C1 segment of cervical spinal cord (tissue), 14 donors: ENCODE measurements at regions not wholly inside any gene's neighbourhood (a gene's known extent, or its start where the extent isn't known, plus 50 kb on each side); places are given as distances from the start of the nearest gene placed in this dataset.
A peak's percentile ranks its signal among the peaks of the same experiment; 100 is the strongest.
"Not testable (repeated sequence)": the region's sequence is repeated elsewhere in the genome, so short reads cannot be mapped to it uniquely, and the experiment has no call there.

Experiments
- DNase-seq, 14 donors: peaks; one replicate each; lab custom pipeline; 2025; lab: John Stamatoyannopoulos, UW

DNA sequence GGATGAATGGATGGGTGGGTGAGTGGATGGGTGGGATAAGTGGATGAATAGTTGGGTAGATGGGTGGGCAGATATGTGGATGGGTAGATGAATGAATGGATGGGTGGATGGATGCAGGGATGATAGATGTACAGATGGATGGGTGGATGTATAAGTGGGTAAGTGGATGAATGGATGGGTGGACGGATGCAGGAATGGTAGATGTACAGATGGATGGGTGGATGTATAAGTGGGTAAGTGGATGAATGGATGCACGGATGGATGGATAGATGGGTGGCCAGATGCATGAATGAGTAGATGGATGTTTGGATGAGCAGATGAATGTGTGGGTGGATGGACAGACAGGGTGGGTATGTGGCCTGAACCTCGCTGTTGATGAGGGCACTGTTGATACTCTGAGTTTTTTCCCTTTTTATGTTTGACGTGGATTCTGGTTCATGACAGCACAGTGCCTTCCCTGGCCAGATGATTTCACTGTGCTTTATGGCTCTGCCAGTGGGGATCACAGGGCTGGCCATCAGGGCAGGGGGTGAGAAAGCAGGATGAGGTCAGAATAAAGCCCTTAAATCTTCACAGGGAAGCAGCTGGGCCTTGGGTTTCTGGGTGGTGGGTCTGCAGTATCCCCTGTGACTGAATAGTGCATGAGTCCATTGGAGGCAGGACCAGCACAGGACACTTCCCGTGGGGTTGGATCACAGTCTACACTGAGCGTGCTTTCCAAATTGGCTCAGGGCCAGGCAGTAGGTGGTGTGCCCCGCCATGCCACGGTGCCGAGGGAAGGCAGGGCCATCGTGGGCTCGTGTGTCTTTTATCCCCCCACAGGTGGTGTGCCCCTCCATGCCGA lies 213.2 kb downstream of the BANP start:
- not testable (repeated sequence) for DNase-seq

DNA sequence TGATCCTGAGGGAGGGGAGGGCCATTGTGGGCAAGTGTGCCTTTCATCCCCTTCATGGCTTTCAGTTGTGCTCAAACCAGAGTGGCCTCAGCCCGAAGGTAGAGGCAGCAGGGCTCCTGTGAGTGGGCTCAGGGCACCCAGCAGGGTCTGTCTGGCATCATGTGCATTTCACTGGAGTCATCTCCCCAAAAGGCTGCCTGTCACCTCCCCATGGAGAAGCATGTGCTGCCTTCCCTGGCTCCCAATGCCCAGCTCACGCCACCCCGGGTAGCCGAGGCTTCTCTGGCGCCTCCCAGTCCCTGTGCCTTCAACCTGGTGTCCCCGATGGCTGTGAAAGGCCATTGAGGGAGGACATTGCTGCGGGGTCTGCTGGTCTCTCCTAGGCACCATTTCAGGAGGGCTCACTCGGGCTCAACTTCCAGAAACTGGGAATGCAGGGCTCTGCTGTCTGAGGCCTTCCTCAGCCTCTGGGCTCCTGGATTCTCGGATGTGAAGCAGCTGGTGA lies 213.9 kb downstream of the BANP start:
- DNase-seq, result not testable (repeated sequence)

DNA sequence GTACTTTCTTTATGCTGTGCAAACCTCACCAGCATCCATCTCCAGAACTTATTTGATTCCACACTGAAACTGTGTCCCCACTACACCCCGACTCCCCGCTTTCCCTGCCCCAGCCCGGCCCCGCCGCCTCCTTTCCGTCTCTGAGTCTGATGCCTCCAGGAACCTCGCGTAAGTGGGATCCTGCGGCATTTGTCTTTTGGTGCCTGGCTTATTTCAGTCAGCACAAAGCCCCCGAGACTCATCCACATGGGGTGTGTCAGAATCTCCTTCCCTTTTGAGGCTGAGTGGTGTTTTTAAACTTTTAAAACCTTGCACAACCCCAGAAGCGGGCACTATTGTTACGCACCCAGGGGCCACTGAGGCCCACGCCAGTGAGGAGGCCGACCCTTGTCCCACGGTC lies 214.4 kb downstream of the BANP start:
- not testable (repeated sequence) for DNase-seq

DNA sequence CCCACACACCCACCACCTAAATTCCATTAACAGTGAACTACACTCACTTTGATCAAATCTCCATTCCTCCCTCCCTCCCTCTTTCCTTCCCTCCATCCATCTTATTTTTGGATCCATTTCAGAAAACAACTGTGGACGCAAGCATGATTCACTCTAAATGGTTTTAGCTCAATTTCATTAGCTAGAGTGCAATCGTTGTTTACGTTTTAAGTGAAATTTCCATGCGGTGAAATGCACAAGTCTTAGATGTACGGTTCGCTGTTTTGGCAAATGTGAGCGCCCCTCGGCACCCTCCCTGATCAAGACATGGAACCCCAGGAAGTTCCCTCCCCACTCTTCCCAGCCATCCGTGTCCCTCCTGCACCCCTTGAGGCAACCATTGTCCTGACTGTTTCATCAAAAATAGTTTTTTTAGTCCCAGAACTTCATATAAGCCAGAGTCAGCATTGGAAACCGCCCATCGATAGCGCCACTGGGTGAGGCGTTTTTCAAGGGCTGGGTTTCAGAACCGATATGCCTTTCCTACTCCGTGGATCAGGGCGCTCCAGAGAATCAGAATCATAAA lies 215.1 kb downstream of the BANP start:
- DNase-seq, result not testable (repeated sequence)

DNA sequence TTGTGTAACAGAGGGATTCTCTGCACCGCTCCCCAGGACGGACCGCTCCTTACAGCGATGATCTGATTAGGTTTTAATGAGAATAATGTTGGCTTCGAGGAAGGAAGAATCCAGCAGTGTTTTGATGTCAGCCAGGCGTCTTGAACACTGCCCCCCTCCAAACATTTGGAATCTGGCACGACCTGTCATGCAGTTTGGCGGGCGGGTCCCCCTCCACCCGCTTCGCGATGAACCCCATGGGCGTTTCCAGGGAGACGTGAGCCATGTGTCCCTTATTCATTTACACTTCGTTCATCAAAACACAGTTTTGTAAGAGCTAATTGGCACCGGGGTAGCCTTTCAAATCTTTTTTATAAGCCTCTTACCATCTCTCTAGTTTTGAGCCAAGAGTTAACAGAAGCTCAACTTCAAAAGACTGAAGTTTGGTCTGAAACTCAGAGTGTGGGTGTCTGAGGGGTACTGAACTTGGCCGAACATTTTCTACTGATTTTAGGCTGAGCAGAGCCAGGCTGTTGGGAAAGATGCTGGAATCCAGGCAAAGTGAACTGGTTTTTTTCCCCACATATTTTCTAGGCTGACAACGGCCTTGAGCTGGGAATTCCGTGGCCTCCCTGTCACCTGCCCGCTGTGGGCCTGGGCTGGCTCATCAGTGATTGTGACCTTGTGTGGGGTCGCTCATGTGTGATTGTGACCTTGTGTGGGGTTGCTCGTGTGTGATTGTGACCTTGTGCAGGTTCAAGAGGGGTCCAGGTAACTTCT lies 214.8 kb upstream of the ZNF469 start:
- peak in 1 of 14 donors; percentile 15 for DNase-seq

DNA sequence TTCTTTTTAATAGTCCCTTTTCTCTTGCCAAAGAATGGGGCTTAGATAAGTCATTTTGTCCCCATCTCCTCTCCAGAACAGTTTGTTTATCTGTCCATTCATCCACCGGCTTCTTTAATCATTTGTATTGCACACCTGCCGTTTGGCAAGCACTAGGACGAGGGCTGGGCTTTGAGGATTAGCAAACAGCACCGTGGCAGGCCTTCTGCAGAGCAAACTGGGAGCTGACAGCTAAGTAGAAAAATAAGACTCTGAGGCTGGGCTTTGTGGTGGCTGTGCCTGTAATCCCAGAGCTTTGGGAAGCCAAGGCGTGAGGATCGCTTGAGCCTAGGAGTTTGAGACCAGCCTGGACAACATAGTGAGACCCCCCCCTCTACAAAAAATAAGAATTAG lies 214.2 kb upstream of the ZNF469 start:
- not testable (repeated sequence) for DNase-seq

DNA sequence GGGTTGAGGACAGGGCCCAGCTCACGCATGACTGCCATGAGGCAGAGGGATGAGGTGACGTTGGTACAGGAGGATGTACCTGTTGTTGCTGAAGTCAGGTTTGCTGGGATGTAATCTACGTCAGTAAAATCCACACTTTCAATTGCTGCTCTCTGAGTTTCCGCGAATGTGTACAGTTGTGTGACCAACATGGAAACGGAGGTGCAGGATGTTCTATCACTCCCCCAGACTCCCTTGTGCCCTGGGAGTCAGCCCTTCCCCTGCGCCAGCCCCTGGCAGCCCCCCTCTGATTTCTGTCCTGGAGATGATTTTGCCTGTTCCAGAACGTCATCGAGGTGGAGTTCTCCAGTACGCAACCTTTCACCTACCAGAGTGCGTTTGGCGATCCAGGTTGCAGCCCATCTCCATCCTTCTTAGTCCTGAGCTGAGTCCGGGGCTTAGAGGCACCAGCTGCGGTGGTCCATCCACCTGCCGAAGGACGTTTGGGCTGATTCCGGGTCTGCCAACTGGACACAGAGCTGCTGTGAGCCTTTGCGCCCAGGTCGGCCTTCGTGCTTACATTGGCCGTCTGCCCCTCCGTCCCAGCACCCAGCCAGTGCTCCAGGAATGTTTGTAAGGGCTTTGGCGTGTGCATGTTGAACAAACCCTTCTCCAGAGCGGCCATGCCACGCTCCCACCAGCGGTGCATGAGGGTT lies 213.5 kb upstream of the ZNF469 start:
- DNase-seq, result not testable (repeated sequence)

DNA sequence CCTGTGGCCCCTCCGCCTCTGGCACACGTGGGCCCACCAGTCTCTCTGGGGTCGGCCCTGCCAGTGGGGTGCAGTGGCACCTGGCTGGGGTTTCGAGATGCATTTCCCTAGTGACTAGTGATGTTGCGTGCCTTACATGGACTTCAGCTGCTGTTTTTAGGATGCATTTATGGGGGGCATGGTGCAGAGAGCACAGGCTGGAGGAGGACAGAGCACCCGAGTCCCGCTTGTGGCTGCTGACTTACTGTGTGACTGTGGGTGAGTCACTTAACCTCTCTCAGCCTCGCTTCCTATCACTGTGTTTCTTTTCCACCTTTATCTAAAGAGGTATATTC lies 213.0 kb upstream of the ZNF469 start:
- not testable (repeated sequence) for DNase-seq

DNA sequence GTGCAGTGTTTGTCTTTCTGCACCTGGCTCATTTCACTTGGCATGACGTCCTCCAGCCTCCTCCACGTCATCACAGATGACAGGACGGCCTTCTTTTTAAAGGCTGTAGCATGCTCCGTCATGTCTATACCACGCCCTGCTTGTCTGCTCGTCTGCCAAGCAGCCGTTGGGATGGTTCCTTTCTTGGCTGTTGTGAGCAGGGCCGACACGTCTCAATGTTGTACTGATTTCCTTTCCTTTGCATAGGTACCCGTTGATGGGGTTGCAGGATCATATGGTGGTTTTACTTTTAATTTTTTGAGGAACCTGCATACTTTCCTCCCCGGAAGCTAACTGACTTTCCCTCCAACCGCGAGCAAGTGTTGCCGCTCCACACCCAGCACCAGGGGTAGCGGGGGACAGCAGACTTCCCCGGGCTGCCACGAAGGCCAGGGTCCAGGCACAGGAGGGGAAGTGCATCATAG lies 212.2 kb upstream of the ZNF469 start:
- DNase-seq, result no peak

DNA sequence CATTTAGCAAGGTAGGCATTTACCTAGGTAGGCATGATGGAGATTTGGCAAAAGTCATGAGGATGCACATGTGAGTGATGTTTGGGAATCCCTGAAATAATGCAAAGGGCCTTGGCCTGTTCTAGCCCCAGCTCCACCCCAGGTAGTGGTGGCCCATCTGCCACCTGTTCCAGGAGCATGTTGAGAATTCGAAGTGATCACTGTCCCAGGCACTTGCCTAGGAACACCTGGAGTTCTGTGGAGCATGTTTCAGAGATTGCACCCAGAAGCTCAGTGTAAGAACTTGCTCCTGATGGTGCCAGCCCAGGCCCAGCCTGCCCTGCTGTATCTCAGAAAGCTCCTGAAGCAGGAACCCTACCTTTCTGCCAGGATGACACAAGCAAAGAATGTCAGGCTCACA lies 211.6 kb upstream of the ZNF469 start:
- not testable (repeated sequence) for DNase-seq

DNA sequence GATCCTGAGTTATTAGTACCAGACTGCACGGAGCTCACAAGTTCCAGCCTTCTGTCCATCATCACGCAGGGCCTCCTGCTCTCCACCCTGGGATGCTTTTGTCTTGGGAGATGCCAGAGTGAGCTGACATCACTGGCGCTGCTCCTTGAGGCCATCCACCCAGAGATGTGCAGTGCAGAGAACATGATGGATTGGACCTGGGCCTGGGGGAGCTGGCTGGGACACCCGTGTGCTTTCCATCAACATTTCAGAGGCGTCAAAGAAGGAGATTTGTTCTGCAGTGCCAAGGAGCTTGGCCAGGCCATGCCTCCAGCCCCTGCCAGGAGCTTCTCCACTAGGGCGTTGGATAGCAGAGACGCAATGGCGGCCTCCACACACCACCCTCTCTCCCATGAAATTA lies 206.6 kb upstream of the ZNF469 start:
- not testable (repeated sequence) for DNase-seq

DNA sequence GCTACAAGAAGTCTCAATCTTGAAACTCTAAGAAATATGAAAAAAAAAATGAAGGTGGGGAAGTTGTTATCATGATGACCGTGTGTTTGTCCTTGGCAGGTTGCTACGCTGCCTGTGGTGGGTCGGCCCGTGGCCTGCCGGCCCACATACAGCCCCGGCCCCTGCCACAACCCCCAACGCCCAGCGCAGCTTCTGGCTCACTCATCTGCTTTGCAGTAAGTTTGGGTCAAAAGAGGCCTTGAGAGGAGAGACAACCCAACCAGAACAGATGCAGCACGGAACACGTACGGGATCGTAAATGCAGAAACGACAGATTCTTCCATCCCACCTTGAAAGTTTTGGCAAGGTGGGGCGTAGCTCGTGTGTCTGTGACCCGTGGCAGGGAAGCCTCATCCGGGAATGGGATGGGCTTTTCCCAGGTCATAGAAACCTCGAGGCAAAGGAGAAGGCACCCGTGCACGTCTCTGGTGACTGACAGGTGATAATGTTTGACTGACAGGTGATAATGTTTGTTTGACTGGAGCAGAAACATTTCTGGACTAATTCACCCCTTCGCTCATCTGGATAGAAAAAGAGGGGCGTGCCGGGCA lies 206.1 kb upstream of the ZNF469 start:
- not testable (repeated sequence) for DNase-seq

DNA sequence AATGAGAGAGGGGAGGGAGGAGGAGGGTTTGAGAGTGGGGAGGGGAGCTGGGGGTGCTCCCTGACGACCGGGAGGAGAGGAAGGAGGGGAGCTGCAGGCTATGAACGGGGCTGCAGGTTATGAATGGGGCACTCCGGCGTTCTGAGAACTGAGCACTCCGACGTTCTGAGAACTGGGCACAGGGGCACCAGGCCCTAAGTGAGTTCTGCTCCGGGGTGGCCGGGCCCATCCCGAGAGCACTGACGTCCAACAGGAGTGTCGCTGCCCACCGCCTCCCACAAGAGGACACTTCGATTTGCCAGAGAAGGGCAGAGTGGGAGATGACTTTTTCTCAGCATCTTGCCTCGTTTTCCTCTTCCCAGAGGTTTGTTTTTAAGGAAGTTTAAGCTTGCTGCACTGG lies 204.5 kb upstream of the ZNF469 start:
- DNase-seq, result not testable (repeated sequence)

DNA sequence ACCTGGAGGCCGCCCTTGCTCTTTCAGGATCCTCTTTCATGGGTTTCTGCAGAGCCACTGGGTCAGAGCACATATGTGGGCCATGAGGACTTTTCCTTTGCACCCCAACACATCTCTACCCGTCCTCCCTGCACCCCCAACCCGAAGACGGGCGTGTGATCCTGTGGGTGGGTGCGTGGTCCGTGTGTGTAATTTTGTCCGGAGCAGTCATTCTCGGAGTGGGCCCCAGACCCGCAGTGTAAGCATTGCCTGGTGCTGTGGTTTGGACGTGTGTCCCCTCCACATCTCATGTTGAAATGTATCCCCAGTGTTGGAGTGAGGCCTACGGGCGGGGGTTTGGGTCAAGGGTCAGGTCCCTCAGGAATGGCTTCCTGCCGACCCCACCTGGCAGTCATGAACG lies 203.9 kb upstream of the ZNF469 start:
- DNase-seq, result not testable (repeated sequence)

DNA sequence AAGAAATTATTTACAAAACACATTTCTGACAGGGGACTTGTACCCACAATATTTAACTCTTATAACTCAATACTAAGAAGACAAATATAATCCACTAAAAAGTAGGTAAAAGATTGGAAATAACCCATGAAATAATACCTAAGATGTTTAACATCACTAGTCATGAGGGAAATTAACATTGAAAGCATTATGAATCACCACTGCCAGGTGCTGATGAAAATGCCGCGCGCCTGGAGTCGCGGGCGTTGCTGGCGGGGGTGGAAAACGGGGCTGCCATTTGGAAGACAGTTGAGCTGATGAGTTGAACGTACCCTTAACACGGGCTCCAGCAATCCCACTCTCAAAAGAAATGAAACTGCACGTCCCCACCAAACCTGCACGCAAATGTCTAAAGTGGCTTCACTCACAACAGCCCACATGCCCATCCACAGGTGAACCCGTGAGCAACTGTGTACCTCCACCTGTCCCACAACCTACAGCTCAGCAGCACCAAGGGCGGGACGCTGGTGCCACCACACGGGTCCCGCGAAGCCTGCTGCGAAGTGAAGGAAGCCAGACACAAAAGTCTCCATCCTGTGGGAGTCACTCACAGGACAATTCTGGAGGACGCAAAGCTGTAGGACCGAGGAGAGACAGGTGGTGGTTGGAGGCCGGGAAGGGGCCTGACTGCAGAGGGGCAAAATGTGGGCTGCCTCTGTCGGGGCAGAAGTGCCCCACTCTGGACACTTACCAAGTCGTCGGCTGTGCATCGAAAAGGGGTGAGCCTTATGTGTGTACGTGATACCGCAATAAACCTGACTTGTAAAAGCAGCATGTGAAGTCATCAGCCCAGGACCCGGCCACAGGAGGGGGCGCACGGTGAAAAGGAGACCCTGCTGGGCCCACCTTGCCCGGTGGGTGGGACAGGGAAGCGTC lies 199.5 kb upstream of the ZNF469 start:
- not testable (repeated sequence) for DNase-seq

DNA sequence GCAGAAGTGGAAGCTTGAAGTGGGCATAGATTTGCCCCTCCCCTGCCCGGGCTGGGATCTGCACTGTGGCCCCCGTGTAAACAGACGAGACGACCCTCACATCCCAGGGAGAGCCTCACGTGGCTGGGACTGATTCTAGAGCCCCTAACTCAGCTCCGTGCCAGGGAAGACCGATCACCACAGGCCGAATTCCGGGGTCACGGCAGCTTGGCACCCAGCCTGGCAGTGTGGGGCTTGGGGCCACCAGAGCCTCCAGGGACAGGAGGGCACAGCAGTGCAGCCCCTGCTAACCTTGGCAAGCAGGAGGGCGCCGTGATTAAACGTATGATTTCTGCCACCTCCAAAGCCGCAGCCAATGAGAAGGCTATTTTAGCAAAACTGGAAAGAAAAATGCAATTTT lies 198.7 kb upstream of the ZNF469 start:
- not testable (repeated sequence) for DNase-seq

DNA sequence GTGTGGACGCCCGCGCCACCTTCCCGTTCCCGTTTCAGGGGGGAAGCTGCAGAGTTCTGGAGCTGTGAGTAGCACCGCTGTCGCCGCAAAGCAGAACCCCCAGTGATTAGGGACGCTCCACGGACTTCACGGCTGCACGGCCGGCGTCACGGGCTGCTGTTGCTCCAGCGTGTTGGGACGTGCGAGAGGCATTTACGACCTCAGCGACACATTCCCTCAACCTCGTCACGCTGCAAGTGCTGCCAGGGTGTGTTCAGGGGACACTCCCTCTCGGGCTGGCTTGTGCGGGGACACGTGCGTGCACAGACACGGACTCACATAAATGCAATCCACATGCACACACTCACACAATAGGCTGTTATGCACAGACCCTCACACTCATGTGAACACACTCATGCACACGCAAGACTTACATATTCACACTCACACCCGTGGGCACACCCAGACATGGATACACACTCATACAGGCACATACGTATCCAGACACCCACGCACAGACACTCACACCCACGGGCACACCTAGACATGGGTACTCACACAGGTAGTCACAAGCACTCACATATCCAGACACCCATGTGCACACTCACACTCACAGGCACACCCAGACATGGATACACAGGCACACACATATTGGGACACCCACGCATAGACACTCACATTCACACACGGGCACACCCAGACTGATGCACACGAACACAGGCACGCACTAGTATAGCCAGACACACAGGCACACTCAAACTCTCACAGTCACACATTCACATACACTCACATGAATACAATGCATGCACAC lies 198.0 kb upstream of the ZNF469 start:
- DNase-seq, result not testable (repeated sequence)

DNA sequence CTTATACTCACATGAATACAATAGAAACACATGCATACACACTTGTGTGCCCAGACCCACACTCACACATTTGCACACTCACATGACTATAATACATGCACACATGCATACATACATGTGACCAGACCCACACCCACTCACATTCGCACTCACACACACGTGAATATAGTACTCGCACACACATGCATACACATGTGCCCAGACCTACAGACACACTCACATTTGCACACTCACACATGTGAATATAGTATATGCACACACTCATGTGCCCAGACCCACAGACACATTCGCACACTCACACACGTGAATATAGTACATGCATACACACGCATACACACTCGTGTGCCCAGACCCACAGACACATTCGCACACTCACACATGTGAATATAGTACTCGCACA lies 197.4 kb upstream of the ZNF469 start:
- not testable (repeated sequence) for DNase-seq
